ENCODE measurements at regions not wholly inside any gene's neighbourhood (a gene's known extent, or its start where the extent isn't known, plus 50 kb on each side); places are given as distances from the start of the nearest gene placed in this dataset.

- no peak for TF ChIP-seq CTCF (conservative IDR thresholded peaks at IDR 0.05 in 1 of 2, IDR thresholded peaks at IDR 0.05 in 1 of 2; ENCODE audit: low read depth in 1 of 2, low read length in 2 of 2)
- no peak for TF ChIP-seq EZH2 (IDR thresholded peaks at IDR 0.05; ENCODE audit: low read length, missing control alignments)
These were observed 157.3 kb downstream of the SLC30A10 start for GRCh38 chr1:219771080-219771479.
